ENCODE measurements at regions not wholly inside any gene's neighbourhood (a gene's known extent, or its start where the extent isn't known, plus 50 kb on each side); places are given as distances from the start of the nearest gene placed in this dataset.

GRCh38 chr4:1551211-1551610 is 132.9 kb downstream of the FAM53A start:
- TF ChIP-seq EZH2 (IDR thresholded peaks at IDR 0.05; ENCODE audit: insufficient read depth, low read length): no peak
- TF ChIP-seq CTCF (IDR thresholded peaks at IDR 0.05; ENCODE audit: insufficient read depth, low read depth, low read length): no peak

Measured in astrocyte (in vitro differentiated cells and primary cell).